ENCODE measurements at regions not wholly inside any gene's neighbourhood (a gene's known extent, or its start where the extent isn't known, plus 50 kb on each side); places are given as distances from the start of the nearest gene placed in this dataset.

GRCh38 chr4:119937746-119938145 is 128.9 kb downstream of the MAD2L1 start:
- Histone ChIP-seq H2AFZ (ENCODE audit: low read length) (no peak overlapping the region), H3F3A (ENCODE audit: low read depth) (no peaks in the 10 kb centered on the region)

GRCh38 chr4:119933606-119934005 is 133.0 kb downstream of the MAD2L1 start:
- Histone ChIP-seq H3K4me1 (ENCODE audit: insufficient read depth, low read length, poor library complexity, severe bottlenecking) (no peaks in the 10 kb centered on the region), H2AFZ (ENCODE audit: low read length) (no peak overlapping the region), H3K9ac (ENCODE audit: low read depth, low read length, poor library complexity, severe bottlenecking) (no peak overlapping the region), H3F3A (ENCODE audit: low read depth) (no peaks in the 10 kb centered on the region), H3K9me2 (replicated peaks; ENCODE audit: low read depth, low read length) (no peaks in the 10 kb centered on the region), H3K36me3 (ENCODE audit: insufficient read depth, low read length) (no peaks in the 10 kb centered on the region), H3K27me3 (ENCODE audit: insufficient read depth, low read length, poor library complexity, severe bottlenecking) (no peaks in the 10 kb centered on the region), H3K79me2 (ENCODE audit: insufficient read depth, low read length) (no peaks in the 10 kb centered on the region), H3K9me3 (ENCODE audit: insufficient read depth, low read depth, low read length) (no peaks in the 10 kb centered on the region), H4K20me1 (ENCODE audit: insufficient read depth, low read length, poor library complexity, severe bottlenecking) (no peaks in the 10 kb centered on the region), H3K4me3 (ENCODE audit: low read length, poor library complexity, severe bottlenecking) (no peak overlapping the region), H3K4me2 (ENCODE audit: low read depth, low read length, poor library complexity, severe bottlenecking) (no peak overlapping the region)
- TF ChIP-seq CTCF (conservative IDR thresholded peaks at IDR 0.05; ENCODE audit: low read length) (no peak), EZH2phosphoT487 (IDR thresholded peaks at IDR 0.05; ENCODE audit: borderline replicate concordance) (no peak)

More at GRCh38 chr4:119937746-119938145, 128.9 kb downstream of the MAD2L1 start:
- TF ChIP-seq EZH2phosphoT487 (IDR thresholded peaks at IDR 0.05; ENCODE audit: borderline replicate concordance) (no peak), CTCF (conservative IDR thresholded peaks at IDR 0.05; ENCODE audit: low read length) (no peak)
- Histone ChIP-seq H3K9me3 (ENCODE audit: insufficient read depth, low read depth, low read length) (no peaks in the 10 kb centered on the region), H3K36me3 (ENCODE audit: insufficient read depth, low read length) (no peaks in the 10 kb centered on the region), H3K9me2 (replicated peaks; ENCODE audit: low read depth, low read length) (no peaks in the 10 kb centered on the region), H3K27me3 (ENCODE audit: insufficient read depth, low read length, poor library complexity, severe bottlenecking) (no peaks in the 10 kb centered on the region), H3K9ac (ENCODE audit: low read depth, low read length, poor library complexity, severe bottlenecking) (no peak overlapping the region), H4K20me1 (ENCODE audit: insufficient read depth, low read length, poor library complexity, severe bottlenecking) (no peaks in the 10 kb centered on the region), H3K4me2 (ENCODE audit: low read depth, low read length, poor library complexity, severe bottlenecking) (no peak overlapping the region), H3K4me3 (ENCODE audit: low read length, poor library complexity, severe bottlenecking) (no peak overlapping the region), H3K79me2 (ENCODE audit: insufficient read depth, low read length) (no peaks in the 10 kb centered on the region), H3K4me1 (ENCODE audit: insufficient read depth, low read length, poor library complexity, severe bottlenecking) (no peaks in the 10 kb centered on the region)

- H3K27me3 ChIP-seq (ENCODE audit: insufficient read depth, low read length, poor library complexity, severe bottlenecking) = no peaks in the 10 kb centered on the region
- TF ChIP-seq CTCF (conservative IDR thresholded peaks at IDR 0.05; ENCODE audit: low read length) (no peak), EZH2phosphoT487 (IDR thresholded peaks at IDR 0.05; ENCODE audit: borderline replicate concordance) (no peak)
- no peaks in the 10 kb centered on the region for H3K79me2 ChIP-seq (ENCODE audit: insufficient read depth, low read length)
- no peaks in the 10 kb centered on the region for H3K9me2 ChIP-seq (replicated peaks; ENCODE audit: low read depth, low read length)
- H4K20me1 ChIP-seq (ENCODE audit: insufficient read depth, low read length, poor library complexity, severe bottlenecking) = no peaks in the 10 kb centered on the region
- no peak overlapping the region for H3K4me2 ChIP-seq (ENCODE audit: low read depth, low read length, poor library complexity, severe bottlenecking)
- H2AFZ ChIP-seq (ENCODE audit: low read length) = no peak overlapping the region
- H3K9ac ChIP-seq (ENCODE audit: low read depth, low read length, poor library complexity, severe bottlenecking) = no peak overlapping the region
- H3K9me3 ChIP-seq (ENCODE audit: insufficient read depth, low read depth, low read length) = no peaks in the 10 kb centered on the region
- no peaks in the 10 kb centered on the region for H3K4me1 ChIP-seq (ENCODE audit: insufficient read depth, low read length, poor library complexity, severe bottlenecking)
- H3F3A ChIP-seq (ENCODE audit: low read depth) = no peaks in the 10 kb centered on the region
- no peak overlapping the region for H3K4me3 ChIP-seq (ENCODE audit: low read length, poor library complexity, severe bottlenecking)
- no peaks in the 10 kb centered on the region for H3K36me3 ChIP-seq (ENCODE audit: insufficient read depth, low read length)
Measured at GRCh38 chr4:119932277-119932676, 134.4 kb downstream of the MAD2L1 start.
